Endothelial cell (in vitro differentiated cells): ENCODE measurements at regions not wholly inside any gene's neighbourhood (a gene's known extent, or its start where the extent isn't known, plus 50 kb on each side); places are given as distances from the start of the nearest gene placed in this dataset.

Experiments used
- DNase-seq: peaks from one replicate; pipeline ENCODE4 v3.0.0; 2021; ENCODE audit warnings: low spot score
- H3K27ac Mint-ChIP-seq: one replicate; pipeline ENCODE4 v1.8.0; 2021; ENCODE audit warnings: mixed read lengths, inconsistent platforms; ENCODE audit not compliant: unreplicated experiment
- H3K27me3 Mint-ChIP-seq: one replicate; pipeline ENCODE4 v1.8.0; 2021; ENCODE audit warnings: mild to moderate bottlenecking, moderate library complexity, mixed read lengths, inconsistent platforms; ENCODE audit not compliant: unreplicated experiment
- H3K36me3 Mint-ChIP-seq: one replicate; pipeline ENCODE4 v1.8.0; 2021; ENCODE audit warnings: mild to moderate bottlenecking, low read depth, mixed read lengths, inconsistent platforms; ENCODE audit not compliant: unreplicated experiment
- H3K4me1 Mint-ChIP-seq: one replicate; pipeline ENCODE4 v1.8.0; 2021; ENCODE audit warnings: mild to moderate bottlenecking, mixed read lengths, inconsistent platforms; ENCODE audit not compliant: unreplicated experiment
- H3K4me3 Mint-ChIP-seq: one replicate; pipeline ENCODE4 v1.8.0; 2021; ENCODE audit warnings: mild to moderate bottlenecking, mixed read lengths, inconsistent platforms; ENCODE audit not compliant: unreplicated experiment
- H3K9me3 Mint-ChIP-seq: one replicate; pipeline ENCODE4 v1.8.0; 2021; ENCODE audit warnings: mixed read lengths, inconsistent platforms; ENCODE audit not compliant: unreplicated experiment
- CTCF ChIP-seq: fragments of 200-600 bp; sonication (generic); IDR thresholded peaks from one replicate; pipeline ENCODE4 v1.5.0; 2021; ENCODE audit warnings: antibody characterized with exemption; ENCODE audit not compliant: unreplicated experiment

GRCh38 chr15:95868450-95868849, 462.1 kb upstream of the NR2F2 start:
- H3K9me3 Mint-ChIP-seq: no peaks in the 10 kb centered on the region
- no peak overlapping the region for H3K27ac Mint-ChIP-seq
- H3K4me1 Mint-ChIP-seq: peaks cover 4% of the 10 kb centered on the region
- DNase-seq: no peak
- no peak for TF ChIP-seq CTCF
- no peak overlapping the region for H3K4me3 Mint-ChIP-seq
- H3K36me3 Mint-ChIP-seq: no peaks in the 10 kb centered on the region
- H3K27me3 Mint-ChIP-seq: no peaks in the 10 kb centered on the region

DNA sequence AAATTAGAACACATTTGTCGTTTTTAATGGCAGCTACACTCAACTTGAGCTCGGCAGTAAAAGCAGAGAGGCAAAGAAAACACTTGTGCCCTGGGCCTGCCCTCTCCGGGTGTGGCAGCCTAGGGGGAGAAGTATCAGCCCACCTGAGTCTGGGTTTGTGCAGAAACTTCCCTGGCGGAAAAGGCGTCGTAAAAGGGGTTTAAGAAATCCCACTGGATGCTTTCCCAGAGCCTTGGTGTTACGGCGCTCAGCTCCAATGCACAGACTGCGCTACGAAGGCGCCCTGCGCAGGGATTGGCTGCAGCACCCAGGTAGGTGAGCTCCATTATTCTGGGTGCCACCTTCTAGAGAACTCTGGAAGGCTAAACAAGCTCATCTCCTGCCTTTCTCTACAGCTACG, 461.5 kb upstream of the NR2F2 start:
- Mint-ChIP-seq H3K9me3 (no peaks in the 10 kb centered on the region), H3K27me3 (no peaks in the 10 kb centered on the region), H3K4me3 (no peak overlapping the region), H3K4me1 (peaks cover 4% of the 10 kb centered on the region), H3K36me3 (no peaks in the 10 kb centered on the region), H3K27ac (no peak overlapping the region)
- no peak for TF ChIP-seq CTCF
- DNase-seq: no peak

DNA sequence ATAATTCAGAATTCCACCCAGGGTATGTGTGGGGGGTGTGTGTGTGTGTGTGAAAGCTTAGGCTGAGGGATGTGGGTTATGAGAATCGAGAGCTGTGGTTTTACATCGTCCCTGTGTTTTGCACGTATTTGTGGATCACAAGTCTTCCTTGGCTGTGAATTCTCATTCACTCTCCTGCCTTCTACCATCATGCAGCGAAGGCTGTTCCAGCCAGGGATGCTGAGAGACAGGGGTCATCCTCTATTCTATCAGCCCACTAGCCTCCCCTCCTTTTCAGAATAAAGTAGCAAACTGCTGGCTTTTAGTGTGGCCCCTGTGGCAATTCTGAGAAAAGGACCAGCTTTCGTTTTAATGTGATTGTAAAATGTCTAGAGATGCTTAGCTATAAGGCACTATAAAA, 460.6 kb upstream of the NR2F2 start:
- H3K27ac Mint-ChIP-seq: no peak overlapping the region
- peaks cover 4% of the 10 kb centered on the region for H3K4me1 Mint-ChIP-seq
- no peaks in the 10 kb centered on the region for H3K36me3 Mint-ChIP-seq
- no peak for DNase-seq
- H3K27me3 Mint-ChIP-seq: no peaks in the 10 kb centered on the region
- H3K9me3 Mint-ChIP-seq: no peaks in the 10 kb centered on the region
- H3K4me3 Mint-ChIP-seq: no peak overlapping the region
- no peak for TF ChIP-seq CTCF

DNA sequence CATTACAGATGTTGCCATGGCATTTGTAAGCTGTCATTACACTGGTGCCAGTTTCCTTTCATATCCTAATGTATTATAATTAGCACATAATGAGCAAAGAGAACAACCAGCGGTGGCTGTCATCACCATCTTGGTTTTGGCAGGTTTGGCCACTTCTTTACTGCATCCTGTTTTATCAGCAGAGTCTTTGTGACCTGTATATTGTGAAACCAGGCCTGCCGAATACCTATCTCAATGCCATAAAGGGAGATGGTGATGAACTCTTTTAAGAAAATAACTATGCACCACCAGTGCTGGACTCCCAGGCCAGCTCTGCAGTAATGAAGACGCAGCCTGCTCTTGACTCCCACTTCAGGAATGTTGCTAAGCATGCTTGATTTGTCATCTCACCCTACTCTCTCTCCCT, 458.1 kb upstream of the NR2F2 start:
- Mint-ChIP-seq H3K27ac (no peak overlapping the region), H3K4me3 (no peak overlapping the region), H3K27me3 (no peaks in the 10 kb centered on the region), H3K9me3 (no peaks in the 10 kb centered on the region), H3K36me3 (no peaks in the 10 kb centered on the region), H3K4me1 (peaks cover 4% of the 10 kb centered on the region)
- no peak for TF ChIP-seq CTCF
- DNase-seq: no peak

DNA sequence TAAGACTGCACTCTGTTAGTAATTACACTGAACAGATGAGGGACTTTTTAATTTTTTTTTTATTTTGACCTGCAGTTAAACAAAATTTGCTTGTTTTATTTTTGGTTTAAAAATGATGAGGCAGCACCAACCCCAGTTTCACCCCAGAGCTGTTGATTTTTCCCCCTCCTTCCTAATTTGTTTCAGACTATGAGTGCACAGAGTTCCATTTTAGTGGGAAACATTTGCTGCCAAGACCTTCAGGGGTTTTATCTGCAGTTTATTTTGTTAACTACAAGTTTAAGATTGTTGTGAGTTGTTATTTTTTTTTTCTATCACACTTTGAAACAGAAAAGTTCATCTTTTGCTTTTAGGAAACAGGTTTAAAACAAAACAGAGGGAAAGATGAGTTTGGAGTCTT, 455.9 kb upstream of the NR2F2 start:
- H3K36me3 Mint-ChIP-seq: no peaks in the 10 kb centered on the region
- peaks cover 3% of the 10 kb centered on the region for H3K27me3 Mint-ChIP-seq
- no peak overlapping the region for H3K4me3 Mint-ChIP-seq
- peaks cover 7% of the 10 kb centered on the region for H3K4me1 Mint-ChIP-seq
- TF ChIP-seq CTCF: no peak
- no peak overlapping the region for H3K27ac Mint-ChIP-seq
- no peaks in the 10 kb centered on the region for H3K9me3 Mint-ChIP-seq
- no peak for DNase-seq
